HG02870 (cell line): ENCODE measurements at regions not wholly inside any gene's neighbourhood (a gene's known extent, or its start where the extent isn't known, plus 50 kb on each side); places are given as distances from the start of the nearest gene placed in this dataset.

Experiments used
- ATAC-seq: cut with Tn5 transposase; IDR thresholded peaks from one replicate; pipeline ENCODE4 v1.9.1; 2021; ENCODE audit warnings: mild to moderate bottlenecking, moderate library complexity; ENCODE audit not compliant: unreplicated experiment

DNA sequence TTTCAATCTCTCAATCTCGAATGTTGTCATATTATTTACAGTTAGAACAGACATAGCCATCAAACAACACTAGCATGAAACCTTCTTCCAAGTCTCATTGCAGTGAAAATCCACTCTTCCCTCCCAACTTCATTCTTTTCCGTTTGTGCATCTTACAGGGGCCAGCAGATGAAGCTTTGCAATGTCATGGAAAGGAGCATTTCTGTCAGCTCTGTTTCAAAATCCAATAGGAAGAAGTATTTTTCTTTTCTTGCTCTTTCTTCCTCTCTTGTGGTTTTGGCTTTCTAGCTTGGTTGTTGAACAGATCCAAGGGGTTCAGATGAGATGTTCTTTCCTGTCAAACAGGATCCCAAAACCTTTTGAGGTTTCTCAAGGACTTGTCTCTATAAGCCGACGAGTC, 416.6 kb downstream of the AEBP2 start:
- ATAC-seq = no peak

DNA sequence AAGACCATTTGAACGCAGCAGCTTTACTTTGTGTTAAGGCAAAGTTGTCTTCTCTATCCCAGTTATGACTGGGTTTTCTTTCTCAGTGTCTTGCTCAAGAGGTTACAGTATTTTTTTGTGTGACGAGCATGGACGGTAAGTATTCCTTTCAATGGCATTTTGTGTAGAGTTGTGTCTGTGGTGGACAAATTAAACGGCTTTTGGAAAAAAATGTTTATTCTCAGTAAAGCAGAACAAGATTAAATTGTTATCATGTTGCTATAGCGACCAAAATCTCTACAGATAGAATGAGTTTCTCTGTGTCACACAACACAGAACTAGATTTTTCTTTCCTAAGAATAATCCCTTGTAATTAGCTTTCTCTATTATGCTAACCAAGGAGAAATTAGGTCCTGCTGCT, 417.1 kb downstream of the AEBP2 start:
- ATAC-seq = no peak

DNA sequence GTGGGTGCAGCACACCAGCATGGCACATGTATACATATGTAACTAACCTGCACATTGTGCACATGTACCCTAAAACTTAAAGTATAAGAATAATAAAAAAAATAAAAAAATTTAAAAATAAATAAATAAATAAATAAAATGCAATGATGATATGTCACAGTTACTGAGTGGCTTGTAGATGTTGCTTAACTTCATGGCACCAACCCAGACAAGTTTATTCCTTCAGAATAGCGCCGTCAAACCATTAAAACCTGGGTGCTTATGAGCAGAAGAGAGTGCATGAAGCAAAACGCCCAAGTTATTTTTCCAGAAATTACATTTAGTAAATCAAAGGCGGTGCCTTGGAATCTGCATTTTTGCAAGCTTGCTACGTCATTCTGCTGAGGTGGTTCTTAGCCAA, 417.9 kb downstream of the AEBP2 start:
- ATAC-seq = no peak

DNA sequence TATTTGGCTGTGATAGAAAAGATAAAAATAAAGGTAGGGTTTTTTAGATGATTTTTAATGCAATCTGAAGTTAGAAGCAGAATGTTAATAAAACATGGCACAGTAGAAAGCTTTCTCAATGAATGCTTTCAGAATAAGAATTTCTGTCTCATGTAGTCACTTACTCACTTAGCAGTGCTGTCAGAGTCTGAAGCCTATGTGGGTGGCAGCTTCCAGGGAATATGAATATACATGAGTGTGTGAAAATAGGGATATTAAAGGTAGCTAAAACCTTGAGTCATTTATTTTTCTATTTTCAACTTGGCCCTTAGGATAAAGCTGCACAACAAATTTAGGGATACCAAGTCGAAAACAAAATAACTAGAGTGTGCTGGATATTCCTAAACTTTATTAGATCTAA, 427.9 kb downstream of the AEBP2 start:
- ATAC-seq = no peak

DNA sequence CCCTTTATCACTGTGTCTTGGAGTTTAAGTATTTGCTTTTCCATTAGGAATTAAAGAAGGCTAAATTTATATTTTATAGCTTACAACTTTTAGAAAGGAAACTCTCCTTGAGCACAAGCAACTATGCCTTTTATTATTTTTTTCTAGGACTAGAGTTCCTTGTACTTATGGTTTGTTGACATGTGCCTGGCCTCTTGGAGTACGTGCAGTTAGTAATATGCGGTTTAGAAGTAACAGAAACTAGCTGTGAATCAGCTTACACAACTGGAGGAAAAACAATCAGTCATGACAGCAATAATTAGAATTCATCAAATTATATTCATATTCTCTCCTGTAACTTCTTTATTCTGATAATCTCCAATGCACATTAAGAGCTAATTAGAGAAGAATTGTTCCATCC, 428.7 kb downstream of the AEBP2 start:
- ATAC-seq = no peak

DNA sequence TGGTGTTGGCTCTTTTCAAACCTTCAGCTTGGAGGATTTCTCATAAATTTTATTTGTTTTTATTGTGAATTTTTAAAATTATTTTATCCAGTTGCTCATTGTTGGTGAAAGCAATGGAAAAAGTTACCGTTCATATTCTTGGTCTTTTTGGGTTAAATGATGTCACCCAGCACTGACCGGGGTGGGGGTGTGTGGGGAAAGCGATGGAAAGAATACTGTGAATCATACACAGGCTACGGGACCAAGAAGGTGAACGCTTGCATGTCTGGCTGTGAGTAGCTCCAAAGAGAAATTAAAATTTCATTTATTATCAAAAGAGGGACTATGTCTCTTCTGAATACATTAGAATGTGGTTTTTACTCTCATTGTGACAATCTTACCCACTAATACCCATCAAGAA, 430.1 kb downstream of the AEBP2 start:
- ATAC-seq = no peak

DNA sequence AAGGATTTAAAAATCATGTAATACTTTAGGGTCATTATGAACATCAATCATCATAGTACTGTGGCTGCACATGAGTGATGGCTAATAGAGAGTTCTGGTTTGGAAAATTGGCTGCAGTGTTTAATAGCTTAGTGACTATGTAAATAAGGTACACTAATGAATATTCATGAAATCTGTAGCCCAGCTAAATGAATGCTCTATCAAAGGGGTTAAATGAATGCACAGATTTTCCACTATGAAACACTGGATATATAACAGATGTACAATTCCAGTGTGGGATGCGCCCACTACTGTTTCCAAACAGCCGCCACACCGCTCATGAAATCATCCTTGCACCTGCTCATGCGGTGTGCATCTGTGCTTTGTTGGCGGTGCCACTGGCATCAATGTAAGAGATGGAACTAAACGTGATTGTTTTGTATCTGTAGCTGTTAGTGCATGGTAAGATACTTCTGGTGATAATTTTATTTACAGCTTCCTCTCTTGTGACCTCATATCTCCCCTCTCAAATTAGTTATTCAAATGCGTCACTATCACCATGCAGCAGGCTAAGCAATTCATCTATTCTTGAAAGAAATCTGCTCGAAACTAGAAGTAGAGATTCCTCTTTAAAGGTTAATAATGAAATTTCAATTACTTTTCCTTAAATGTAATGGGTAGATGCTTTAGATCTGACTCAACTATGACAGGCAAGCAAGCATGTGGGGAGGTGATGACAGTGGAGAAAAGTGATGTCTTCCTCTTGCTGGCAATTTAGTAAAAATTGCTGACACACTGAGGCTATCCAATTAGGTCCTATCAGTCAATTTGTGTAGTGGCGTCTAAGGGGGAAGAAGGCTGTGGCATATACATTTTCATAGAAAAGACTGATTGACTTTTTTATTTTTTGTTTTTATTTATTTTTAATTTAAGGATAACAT, 433.6 kb downstream of the AEBP2 start:
- no peak for ATAC-seq

DNA sequence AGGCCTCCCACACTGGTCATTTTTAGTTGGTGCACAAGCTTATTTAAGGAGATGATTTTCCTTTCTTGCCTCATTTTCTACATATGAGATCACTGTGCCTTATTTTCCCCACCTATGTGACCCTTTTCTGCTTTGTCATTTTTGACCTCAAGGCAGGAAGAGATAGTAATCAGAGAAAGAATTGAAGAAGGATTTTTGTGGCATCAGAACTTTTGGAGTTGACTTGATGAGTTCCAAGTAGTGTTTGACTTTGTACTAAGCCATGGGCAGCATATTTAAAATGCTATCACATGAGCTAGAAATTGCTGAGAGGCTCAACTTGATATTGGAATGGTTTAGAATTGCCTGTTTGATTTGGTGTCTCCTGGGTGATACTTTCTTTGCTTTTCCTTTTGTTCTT, 440.8 kb downstream of the AEBP2 start:
- no peak for ATAC-seq

DNA sequence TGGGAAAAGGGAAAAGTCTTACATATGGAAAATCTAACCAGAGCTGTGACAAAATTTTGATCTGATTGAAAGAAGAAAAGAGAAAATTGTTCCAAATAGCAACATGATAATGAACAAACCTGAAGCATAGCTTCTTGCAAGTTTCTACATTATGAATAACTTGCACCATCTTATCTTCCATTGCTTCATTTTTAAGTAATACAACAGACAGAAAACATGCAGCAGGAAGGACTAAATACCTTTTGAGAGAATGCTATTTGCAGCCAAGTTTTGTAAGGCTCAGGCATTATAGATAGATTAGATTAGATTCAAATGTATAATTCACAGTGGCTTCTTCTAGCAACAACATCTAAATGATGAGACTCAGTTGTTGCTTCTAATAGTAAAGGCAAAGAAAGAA, 441.4 kb downstream of the AEBP2 start:
- no peak for ATAC-seq

DNA sequence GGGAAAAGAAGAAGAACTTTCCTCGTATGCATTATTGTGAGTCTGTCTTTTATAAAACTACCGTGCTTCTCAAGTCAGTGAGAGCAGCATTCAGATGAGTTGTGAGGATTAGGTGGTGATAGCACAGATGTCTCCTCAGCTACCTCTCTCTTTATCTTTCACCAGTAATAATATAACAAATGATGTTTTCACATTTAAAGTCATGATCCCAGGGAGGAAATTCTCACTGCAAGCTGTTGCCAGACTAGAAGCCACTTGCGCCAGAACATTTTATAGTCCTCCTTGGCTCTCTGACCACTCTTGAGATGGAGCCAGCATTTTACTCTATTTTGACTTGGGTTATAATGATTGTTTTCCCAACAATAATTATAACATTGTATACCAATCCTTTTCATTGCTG, 443.1 kb downstream of the AEBP2 start:
- ATAC-seq = no peak

DNA sequence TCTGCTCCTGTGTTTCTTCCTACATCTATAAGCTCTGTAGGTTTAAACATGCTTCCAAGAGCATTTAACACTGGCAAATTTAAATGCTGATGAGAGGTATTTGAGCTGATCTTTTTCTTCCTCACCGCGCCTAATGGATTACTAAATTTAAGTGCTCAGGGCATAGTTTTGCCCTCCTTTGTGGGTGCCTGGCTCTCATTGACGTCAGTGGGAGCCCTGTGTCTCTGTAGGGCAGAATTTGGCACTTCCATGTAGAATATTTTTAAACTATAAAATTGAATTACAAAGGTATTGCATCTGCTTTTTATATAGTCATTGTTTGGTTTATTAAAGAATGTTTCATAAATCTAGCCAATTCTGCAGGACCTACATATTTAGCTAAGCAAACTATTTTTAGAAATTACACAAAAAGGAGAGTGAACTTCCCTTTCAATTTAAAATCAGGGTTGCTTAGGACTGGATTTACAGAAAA, 444.8 kb downstream of the AEBP2 start:
- ATAC-seq = no peak

DNA sequence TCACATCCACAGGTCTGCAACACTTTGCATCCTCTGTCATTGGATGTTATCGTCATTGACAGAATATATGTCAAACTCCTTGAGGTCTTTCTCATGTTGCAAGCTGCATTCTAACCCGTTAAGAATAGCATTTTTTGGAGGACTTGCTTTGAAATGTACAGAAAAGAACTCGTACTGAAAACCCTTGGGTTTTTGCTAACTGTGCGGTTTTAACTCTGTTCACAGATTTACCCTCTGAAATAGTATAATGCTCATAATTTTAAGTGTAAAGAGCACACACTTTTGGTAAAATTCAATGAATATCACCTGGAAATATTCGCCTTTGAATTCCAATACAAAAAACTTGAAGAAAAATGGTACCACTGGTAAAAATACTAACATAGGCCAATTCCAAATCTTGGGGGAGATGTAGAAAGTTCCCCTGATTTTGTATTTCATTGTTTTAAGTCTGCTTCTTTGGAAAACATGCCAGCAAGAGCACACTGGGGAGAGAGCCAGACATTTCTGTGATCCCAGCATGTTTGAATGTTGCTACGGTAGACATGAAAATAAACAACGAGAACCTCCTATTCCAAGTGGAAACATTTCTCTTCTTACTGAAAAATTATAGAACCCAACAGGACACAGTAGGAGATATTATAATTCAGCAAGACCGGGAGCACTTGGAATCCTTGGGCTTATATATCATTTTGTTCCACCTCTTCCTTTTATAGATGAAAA, 446.0 kb downstream of the AEBP2 start:
- no peak for ATAC-seq

DNA sequence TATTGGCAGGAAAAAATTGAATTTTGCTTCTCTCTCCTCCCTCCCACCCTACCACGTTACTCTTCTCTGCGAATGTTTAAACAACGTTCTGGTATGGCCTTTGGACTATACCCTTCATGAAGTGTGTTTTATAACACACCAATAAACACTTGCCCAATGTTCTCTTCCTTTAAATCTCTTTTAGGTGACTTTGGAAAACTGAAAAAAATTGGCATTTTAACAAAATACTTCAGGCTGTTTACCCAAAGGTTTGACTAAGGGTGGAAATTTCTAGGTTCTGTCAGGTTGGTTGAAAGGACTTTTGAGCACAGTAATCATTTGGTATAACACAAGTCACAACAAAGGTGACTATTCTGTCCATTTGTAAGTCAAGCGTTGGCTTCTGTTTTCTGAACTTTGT, 446.8 kb downstream of the AEBP2 start:
- no peak for ATAC-seq

DNA sequence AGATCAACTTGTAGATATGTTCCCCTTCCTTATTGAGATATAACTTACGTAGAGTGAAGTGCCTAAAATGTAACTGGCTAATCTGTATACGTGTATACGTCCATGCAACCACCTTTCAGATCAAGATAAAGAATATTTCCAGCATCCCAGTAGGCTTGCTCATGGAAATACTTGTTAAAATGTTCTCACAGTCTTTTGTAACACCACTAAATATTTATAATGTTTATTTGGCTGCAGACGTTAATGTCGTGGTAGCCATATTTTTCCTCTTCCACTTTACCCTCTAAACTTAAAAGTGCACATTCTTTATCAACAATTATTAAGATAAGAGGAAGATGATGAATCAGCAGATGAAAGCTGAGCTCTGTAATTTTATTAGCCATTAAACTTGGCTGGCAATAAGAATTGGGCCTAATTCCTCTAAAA, 447.4 kb downstream of the AEBP2 start:
- no peak for ATAC-seq

DNA sequence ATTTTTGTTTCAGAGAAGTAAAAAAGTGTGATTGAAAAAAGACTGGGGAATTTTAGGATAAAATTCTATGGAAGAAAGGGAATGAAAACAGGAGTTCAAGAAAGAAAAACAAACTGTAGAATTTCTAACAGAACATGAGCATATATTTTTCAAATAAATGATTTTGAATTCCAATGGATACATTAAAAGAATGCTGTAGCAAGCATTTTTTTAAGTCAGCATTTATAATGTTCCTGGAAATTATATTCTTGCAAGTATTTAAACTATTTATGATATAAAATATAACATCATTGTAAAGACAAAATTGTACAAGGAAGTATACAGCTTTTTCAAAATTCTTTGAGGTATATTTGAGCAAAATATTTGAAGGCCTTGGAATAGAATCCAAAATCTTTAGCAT, 450.7 kb downstream of the AEBP2 start:
- ATAC-seq = no peak

DNA sequence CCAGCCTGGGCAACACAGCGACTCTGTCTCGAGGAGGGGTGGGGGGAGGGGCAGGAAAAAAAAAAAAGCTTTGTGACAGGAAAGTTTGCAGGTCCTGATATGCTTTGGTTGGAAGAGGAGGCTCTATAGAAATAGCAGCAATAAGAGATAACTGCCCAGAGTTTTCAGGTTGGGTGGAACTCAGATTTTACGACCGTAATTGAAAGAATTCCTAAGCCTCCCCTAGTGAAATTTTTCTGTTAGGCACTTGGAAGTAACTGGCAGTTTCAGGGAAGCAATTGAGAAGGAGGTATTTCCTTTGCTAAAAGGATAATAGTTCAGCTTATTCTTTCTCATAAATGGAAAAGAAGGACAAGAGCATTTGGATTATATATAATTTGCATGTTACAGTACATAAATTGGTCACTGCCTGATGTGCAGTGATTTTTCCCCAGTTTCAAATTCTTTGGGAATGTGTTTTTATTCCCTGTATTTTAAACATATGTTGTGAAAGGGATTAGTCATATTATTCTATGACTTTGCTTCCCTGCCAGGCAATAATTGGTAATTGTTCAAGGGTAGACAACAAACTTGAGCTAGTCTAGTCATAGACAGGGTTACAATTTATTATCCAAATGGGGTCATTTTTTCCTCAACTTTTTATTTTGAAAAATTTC, 452.8 kb downstream of the AEBP2 start:
- ATAC-seq = no peak

DNA sequence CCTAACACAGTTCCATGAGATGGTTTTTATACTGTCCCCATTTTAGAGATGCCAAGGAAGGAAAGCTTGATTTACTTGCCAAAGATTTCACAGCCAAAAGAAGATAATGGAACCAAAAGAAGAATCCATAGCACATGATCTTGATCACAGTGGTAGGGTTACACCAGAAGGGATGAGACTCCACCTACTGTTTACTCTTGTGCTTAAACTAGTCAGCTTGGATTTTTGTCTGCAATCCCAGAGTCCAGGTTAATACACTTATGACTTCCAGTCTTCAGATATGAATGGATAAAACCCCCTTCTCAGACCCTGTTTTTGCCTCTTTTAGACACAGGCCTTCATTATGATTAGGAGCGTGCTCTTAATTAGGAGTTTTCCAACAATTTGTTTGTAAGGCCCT, 454.2 kb downstream of the AEBP2 start:
- ATAC-seq = no peak

DNA sequence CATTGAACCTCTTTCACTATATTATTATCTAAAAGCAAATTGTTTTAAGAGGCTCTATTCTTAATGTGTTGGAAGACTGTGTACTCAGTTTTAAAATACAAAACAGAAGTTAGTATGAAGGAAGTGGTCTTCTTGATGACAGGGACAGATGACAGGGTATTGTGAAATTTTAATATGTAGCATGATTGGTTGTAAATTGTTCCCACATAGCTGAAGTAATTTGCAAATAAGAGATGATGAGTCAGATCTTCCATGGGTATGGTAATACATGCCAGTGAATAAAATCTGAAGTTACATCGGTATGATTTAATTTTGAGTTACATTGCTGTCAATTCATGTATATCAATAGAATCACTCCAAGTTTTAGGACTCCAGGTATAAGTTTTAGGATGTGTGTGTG, 454.8 kb downstream of the AEBP2 start:
- ATAC-seq = no peak

DNA sequence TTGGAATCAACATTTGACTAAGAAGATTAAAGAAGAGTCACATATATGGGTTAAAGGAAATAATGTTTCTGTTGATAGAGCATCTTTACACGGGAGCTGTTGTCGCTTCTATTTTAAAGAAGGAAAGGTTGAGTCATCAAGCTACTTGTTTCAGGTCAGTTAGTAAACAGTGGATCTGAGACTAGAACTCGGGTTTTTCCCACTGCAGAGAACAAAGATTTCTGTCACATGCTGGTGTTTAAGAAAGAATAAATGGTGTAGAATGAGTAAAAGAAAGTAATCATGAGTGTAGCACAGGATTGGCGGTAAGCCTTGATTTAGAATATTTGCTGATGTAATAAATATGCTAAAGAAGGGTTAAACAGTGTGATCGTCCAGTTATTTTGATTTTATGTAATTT, 455.5 kb downstream of the AEBP2 start:
- peak; percentile 88 for ATAC-seq

DNA sequence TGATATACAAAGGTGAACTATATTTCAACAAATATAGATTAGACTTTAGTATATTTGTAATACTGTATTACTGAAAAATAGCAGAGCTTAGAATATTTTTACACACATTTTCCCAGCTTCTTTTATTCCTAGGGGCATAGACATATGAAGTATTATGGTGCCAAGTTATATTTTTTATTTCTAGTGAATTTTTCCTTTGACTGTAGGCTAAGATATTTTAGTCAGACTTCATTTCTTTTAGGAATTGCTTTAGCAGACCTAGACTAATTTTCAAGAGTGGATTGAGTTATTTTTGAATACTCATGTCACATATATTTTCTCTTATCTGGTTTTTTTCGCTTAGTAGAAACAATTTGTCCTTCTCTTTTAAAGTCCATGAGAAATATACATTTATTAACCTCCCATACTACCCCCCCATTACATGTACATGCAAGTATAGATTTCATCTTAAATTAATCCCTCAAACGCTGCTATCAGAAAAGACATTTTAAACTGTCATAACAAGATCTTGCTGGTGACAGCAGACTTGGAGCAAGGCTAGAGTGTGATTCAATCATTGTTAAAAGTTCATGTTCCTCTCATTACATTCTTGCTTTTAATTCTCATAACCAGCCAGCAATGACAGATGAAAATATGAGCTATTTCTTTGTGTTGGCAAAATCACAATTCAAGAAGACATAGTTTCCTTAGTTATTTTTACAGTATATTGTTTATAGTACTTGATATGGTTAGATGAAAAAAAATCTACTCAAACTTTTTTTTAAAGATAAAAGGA, 456.1 kb downstream of the AEBP2 start:
- no peak for ATAC-seq

DNA sequence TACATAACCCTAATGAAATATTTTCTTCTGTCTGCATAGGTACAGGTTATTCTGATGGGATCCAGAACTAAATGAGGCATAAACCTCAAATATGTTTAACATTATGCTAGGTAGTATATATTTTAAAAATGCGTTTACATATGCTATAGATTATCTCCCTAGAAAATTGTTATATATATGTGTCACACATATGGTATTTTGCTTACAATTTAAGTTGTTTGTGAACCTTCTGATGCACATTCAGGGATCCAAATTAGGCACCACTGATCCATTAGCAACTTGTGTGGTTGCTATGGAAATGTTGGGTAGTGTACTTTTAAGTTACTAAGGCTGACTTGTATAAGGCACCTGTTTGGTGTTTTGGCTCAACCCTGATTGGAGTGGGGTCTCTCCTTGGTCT, 456.7 kb downstream of the AEBP2 start:
- no peak for ATAC-seq
